Fibroblast of pulmonary artery (primary cell): ENCODE measurements at regions not wholly inside any gene's neighbourhood (a gene's known extent, or its start where the extent isn't known, plus 50 kb on each side); places are given as distances from the start of the nearest gene placed in this dataset.
A peak's percentile ranks its signal among the peaks of the same experiment; 100 is the strongest.

ENCODE experiments used
- DNase-seq: peaks from one replicate; pipeline ENCODE4 v3.0.0-alpha.2; 2010; ENCODE audit warnings: low read depth
- H3K4me3 ChIP-seq: replicated peaks from 2 replicates; pipeline ENCODE4 v1.5.1; 2011; ENCODE audit warnings: low read depth, mild to moderate bottlenecking, control low read depth, low read length, moderate library complexity
- CTCF ChIP-seq: IDR thresholded peaks from 2 replicates; pipeline ENCODE4 v1.5.1; 2011; ENCODE audit warnings: mild to moderate bottlenecking, control low read depth, low read length, inconsistent platforms; ENCODE audit errors: missing control alignments

- no peak for DNase-seq
- H3K4me3 ChIP-seq, result no peak overlapping the region
- TF ChIP-seq CTCF, result no peak
Measured at GRCh38 chr20:4571759-4572531, 114.3 kb upstream of the PRNP start.

GRCh38 chr20:4569865-4570264 is 116.4 kb upstream of the PRNP start:
- no peak for DNase-seq
- no peak overlapping the region for H3K4me3 ChIP-seq
- no peak for TF ChIP-seq CTCF

GRCh38 chr20:4569092-4569491 is 117.2 kb upstream of the PRNP start:
- peak; percentile 30 for TF ChIP-seq CTCF
- no peak for DNase-seq
- H3K4me3 ChIP-seq, result no peak overlapping the region

- no peak overlapping the region for H3K4me3 ChIP-seq
- DNase-seq, result no peak
- TF ChIP-seq CTCF, result no peak
Measured at GRCh38 chr20:4568361-4568959, 117.8 kb upstream of the PRNP start.

GRCh38 chr20:4567170-4567569 is 119.1 kb upstream of the PRNP start:
- DNase-seq, result no peak
- no peak overlapping the region for H3K4me3 ChIP-seq
- no peak for TF ChIP-seq CTCF

GRCh38 chr20:4563534-4563933 is 122.7 kb upstream of the PRNP start:
- peak; percentile 82 for DNase-seq
- no peak overlapping the region for H3K4me3 ChIP-seq
- peak; percentile 43 for TF ChIP-seq CTCF

GRCh38 chr20:4563031-4563430 is 123.2 kb upstream of the PRNP start:
- no peak for TF ChIP-seq CTCF

More at GRCh38 chr20:4563031-4563430, 123.2 kb upstream of the PRNP start:
- no peak overlapping the region for H3K4me3 ChIP-seq
- no peak for DNase-seq
